DND-41 (cell line): ENCODE measurements at regions not wholly inside any gene's neighbourhood (a gene's known extent, or its start where the extent isn't known, plus 50 kb on each side); places are given as distances from the start of the nearest gene placed in this dataset.

ENCODE experiments used
- ATAC-seq: fragments of 200-7000 bp; cut with Tn5 transposase; 3 replicates; pipeline ENCODE4 v1.9.1; 2021; ENCODE audit warnings: low read depth; ENCODE audit not compliant: insufficient read depth
- DNase-seq: peaks from one replicate; pipeline ENCODE4 v3.0.0-alpha.2; 2020
- H2AFZ ChIP-seq: 2 replicates; pipeline ENCODE4 v1.6.0; 2012; ENCODE audit warnings: low read depth, low read length
- H3K27ac ChIP-seq: 2 replicates; pipeline ENCODE4 v1.5.1; 2012; ENCODE audit warnings: low read length, inconsistent platforms
- H3K27me3 ChIP-seq: fragments of 200-600 bp; sonication (generic); 2 replicates; pipeline ENCODE4 v1.6.0; 2012; ENCODE audit warnings: low read length, mild to moderate bottlenecking, inconsistent platforms; ENCODE audit not compliant: insufficient read depth, poor library complexity
- H3K36me3 ChIP-seq: 2 replicates; pipeline ENCODE4 v1.5.1; 2012; ENCODE audit warnings: low read length, inconsistent platforms; ENCODE audit not compliant: insufficient read depth
- H3K4me1 ChIP-seq: 2 replicates; pipeline ENCODE4 v1.5.1; 2012; ENCODE audit warnings: mild to moderate bottlenecking, low read length; ENCODE audit not compliant: insufficient read depth
- H3K4me2 ChIP-seq: 2 replicates; pipeline ENCODE4 v1.6.0; 2012; ENCODE audit warnings: mild to moderate bottlenecking, moderate library complexity, low read length, inconsistent platforms; ENCODE audit not compliant: insufficient read depth
- H3K4me3 ChIP-seq, 2 experiments: fragments of 200-600 bp in 1 of 2; shearing (Covaris generic) in 1 of 2; 2 replicates each; pipeline ENCODE4 v1.5.1; 2012 to 2016; ENCODE audit warnings: inconsistent platforms in 2 of 2, low read length in 2 of 2, mild to moderate bottlenecking in 2 of 2, low read depth in 1 of 2, moderate library complexity in 1 of 2
- H3K79me2 ChIP-seq: 2 replicates; pipeline ENCODE4 v1.6.0; 2012; ENCODE audit warnings: low read length, inconsistent platforms; ENCODE audit not compliant: insufficient read depth
- H3K9ac ChIP-seq: 2 replicates; pipeline ENCODE4 v1.6.0; 2012; ENCODE audit warnings: low read depth, mild to moderate bottlenecking, inconsistent platforms, low read length, moderate library complexity
- H3K9me3 ChIP-seq: 2 replicates; pipeline ENCODE4 v1.5.1; 2012; ENCODE audit warnings: low read length, moderate library complexity, mild to moderate bottlenecking, inconsistent platforms; ENCODE audit not compliant: insufficient read depth, severe bottlenecking
- H4K20me1 ChIP-seq: 2 replicates; pipeline ENCODE4 v1.6.0; 2012; ENCODE audit warnings: low read length; ENCODE audit not compliant: insufficient read depth
- CTCF ChIP-seq: IDR thresholded peaks from 2 replicates; pipeline ENCODE4 v1.5.1; 2012; ENCODE audit warnings: borderline replicate concordance, low read length, moderate library complexity, mild to moderate bottlenecking; ENCODE audit not compliant: poor library complexity, severe bottlenecking; ENCODE audit errors: extremely low read depth
- EZH2 ChIP-seq: IDR thresholded peaks from 3 replicates; pipeline ENCODE4 v1.6.1; 2012; ENCODE audit warnings: borderline replicate concordance, low read depth, mild to moderate bottlenecking, moderate library complexity, low read length, inconsistent platforms; ENCODE audit not compliant: severe bottlenecking

DNA sequence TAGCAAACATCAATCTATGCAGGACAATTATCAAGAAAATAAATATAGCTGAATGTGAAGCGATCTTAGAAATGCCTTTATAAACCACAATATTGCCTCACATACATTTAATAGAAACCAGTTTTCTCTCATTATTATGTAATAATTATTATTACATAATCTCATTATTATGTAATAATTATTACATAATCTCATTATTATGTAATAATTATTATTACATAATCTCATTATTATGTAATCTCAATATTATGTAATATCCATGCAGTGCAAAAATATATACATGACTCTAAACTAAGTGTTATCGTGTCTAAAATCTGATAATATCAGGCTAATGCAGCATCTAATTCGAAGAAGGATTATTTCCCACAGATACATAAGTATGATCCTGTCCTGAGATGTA is 563.9 kb upstream of the SEMA6A start:
- no peak overlapping the region for H3K4me2 ChIP-seq
- DNase-seq = no peak
- H3K4me3 ChIP-seq = no peak overlapping the region
- no peaks in the 10 kb centered on the region for H3K27me3 ChIP-seq
- H3K9me3 ChIP-seq = no peaks in the 10 kb centered on the region
- no peaks in the 10 kb centered on the region for H3K79me2 ChIP-seq
- ATAC-seq = no peak
- no peak overlapping the region for H3K9ac ChIP-seq
- no peaks in the 10 kb centered on the region for H3K4me1 ChIP-seq
- no peak overlapping the region for H2AFZ ChIP-seq
- no peak overlapping the region for H3K27ac ChIP-seq
- TF ChIP-seq EZH2 (no peak), CTCF (no peak)
- no peaks in the 10 kb centered on the region for H3K36me3 ChIP-seq
- no peaks in the 10 kb centered on the region for H4K20me1 ChIP-seq

- ATAC-seq = no peak
- TF ChIP-seq CTCF = no peak
- TF ChIP-seq EZH2 = no peak
Observed at GRCh38 chr5:117135851-117136250, 561.2 kb upstream of the SEMA6A start.

GRCh38 chr5:117133198-117133597 is 558.6 kb upstream of the SEMA6A start:
- no peak for DNase-seq
- no peak overlapping the region for H3K9ac ChIP-seq
- H3K4me3 ChIP-seq = no peak overlapping the region
- no peak overlapping the region for H2AFZ ChIP-seq
- no peaks in the 10 kb centered on the region for H3K27me3 ChIP-seq
- no peak overlapping the region for H3K27ac ChIP-seq
- no peak for ATAC-seq
- H3K4me1 ChIP-seq = no peaks in the 10 kb centered on the region
- H3K9me3 ChIP-seq = no peaks in the 10 kb centered on the region
- H4K20me1 ChIP-seq = no peaks in the 10 kb centered on the region
- TF ChIP-seq CTCF (no peak), EZH2 (no peak)
- no peaks in the 10 kb centered on the region for H3K36me3 ChIP-seq
- no peak overlapping the region for H3K4me2 ChIP-seq
- no peaks in the 10 kb centered on the region for H3K79me2 ChIP-seq

More at GRCh38 chr5:117135851-117136250, 561.2 kb upstream of the SEMA6A start:
- no peak overlapping the region for H3K4me3 ChIP-seq
- DNase-seq = no peak
- no peaks in the 10 kb centered on the region for H3K36me3 ChIP-seq
- no peak overlapping the region for H3K27ac ChIP-seq
- no peaks in the 10 kb centered on the region for H3K27me3 ChIP-seq
- H3K9me3 ChIP-seq = no peaks in the 10 kb centered on the region
- H3K9ac ChIP-seq = no peak overlapping the region
- no peak overlapping the region for H3K4me2 ChIP-seq
- H3K79me2 ChIP-seq = no peaks in the 10 kb centered on the region
- no peaks in the 10 kb centered on the region for H3K4me1 ChIP-seq
- H2AFZ ChIP-seq = no peak overlapping the region
- no peaks in the 10 kb centered on the region for H4K20me1 ChIP-seq

GRCh38 chr5:117131876-117132275 is 557.3 kb upstream of the SEMA6A start:
- no peak overlapping the region for H3K4me2 ChIP-seq
- no peak overlapping the region for H3K4me3 ChIP-seq
- DNase-seq = no peak
- H3K4me1 ChIP-seq = no peaks in the 10 kb centered on the region
- H3K9me3 ChIP-seq = no peaks in the 10 kb centered on the region
- H3K36me3 ChIP-seq = no peaks in the 10 kb centered on the region
- TF ChIP-seq EZH2 (no peak), CTCF (no peak)
- no peaks in the 10 kb centered on the region for H3K79me2 ChIP-seq
- H3K9ac ChIP-seq = no peak overlapping the region
- no peak overlapping the region for H2AFZ ChIP-seq
- no peaks in the 10 kb centered on the region for H4K20me1 ChIP-seq
- ATAC-seq = no peak
- H3K27me3 ChIP-seq = no peaks in the 10 kb centered on the region
- H3K27ac ChIP-seq = no peak overlapping the region
